ENCODE measurements at regions not wholly inside any gene's neighbourhood (a gene's known extent, or its start where the extent isn't known, plus 50 kb on each side); places are given as distances from the start of the nearest gene placed in this dataset.

GRCh38 chr4:123562994-123563750, 166.6 kb downstream of the SPRY1 start:
- no peak for DNase-seq
- intact Hi-C loops (cut with DNase I): loop anchor here (5.0 kb wide), 1 partner anchor 99 kb away; no protein-coding TSS in a partner anchor

DNA sequence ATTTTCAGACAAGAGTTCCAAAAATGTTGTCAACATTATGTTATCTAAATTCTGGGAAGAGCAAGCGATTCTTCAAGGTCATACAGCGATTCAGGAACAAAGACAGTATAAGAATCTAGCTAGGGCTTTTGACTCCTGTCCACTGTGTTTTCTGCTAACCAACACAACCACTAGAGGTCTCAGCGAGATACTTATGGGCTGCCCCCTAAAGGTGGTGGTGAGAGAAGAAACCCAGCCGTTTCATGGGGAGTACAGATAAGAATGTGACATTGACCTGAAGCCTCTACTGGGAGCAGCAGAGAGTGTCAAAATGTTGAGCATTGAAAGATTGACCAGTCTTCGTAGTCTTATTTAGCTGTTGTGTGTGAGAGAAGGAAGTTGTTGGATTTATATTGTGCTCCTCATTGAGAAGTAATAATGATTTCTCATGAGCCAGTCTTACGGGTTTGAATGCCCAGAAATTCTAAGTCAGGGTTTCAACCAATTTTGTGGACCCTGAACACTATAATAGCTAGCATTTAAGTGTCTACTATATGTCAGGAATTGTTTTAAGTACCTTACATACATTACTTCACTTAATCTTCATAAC, 168.3 kb downstream of the SPRY1 start:
- intact Hi-C loops (cut with DNase I): loop anchor here (5.0 kb wide), 1 partner anchor 97 kb away; no protein-coding TSS in a partner anchor
- DNase-seq: peak in 1 of 10 donors; percentile 16

DNA sequence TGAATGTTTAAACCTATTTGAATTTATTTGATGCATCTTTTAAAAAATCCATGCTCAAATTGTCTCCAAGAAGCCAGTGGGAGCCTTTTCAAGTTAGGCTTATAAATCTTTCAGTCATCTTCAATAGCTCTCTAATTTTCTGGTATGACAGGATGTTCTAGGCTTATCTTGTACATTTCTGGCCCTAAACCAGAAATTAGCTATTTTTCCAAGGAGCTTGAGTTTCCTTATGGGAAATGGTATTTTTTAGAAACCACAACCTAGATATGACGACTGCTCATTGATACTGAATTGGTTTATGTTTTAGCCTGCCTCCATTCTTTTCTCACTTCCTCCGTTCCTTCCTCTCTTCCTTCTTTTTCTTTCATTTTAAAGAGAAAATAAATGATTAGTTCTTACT, 172.3 kb downstream of the SPRY1 start:
- intact Hi-C loops (cut with DNase I): no loop called here
- DNase-seq: no peak

DNA sequence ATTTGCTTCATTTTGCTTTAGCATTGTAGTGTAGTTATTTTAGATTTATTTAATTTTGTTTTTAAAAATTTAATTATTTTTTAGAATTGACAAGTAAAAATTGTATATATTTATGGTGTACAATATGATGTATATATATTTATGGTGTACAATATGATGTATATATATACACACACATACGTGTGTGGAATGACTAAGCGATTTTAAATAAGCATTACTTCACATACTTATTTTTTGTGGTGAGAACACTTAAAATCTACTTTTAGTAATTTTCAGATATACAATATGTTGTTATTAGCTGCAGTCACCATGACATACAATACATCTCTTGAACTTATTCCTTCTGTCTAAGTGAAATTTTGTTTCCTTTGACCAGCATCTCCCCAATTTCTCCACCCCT, 172.9 kb downstream of the SPRY1 start:
- intact Hi-C loops (cut with DNase I): no loop called here
- no peak for DNase-seq

- no peak for DNase-seq
- intact Hi-C loops (cut with DNase I): no loop called here
Measured at GRCh38 chr4:123573866-123574508, 177.4 kb downstream of the SPRY1 start.

DNA sequence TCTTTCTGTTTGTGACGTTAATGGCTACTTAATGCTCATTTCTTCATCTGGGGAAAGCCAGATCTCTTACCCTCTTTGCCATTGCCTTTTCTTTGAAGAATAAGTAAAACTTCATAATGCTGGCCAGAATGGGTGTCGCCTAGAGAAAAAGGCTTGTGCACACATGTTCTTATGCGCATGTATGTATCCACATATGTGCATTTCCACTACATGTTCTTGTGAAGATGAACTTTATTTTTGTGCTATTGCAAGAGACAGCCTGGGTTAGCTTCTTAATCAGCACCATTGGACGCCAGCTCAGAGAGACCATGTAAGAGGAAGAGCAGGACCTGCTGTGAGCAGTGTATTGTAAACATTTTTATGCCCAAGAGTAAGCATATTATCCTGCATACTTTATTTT, 178.7 kb downstream of the SPRY1 start:
- no peak for DNase-seq
- intact Hi-C loops (cut with DNase I): no loop called here

DNA sequence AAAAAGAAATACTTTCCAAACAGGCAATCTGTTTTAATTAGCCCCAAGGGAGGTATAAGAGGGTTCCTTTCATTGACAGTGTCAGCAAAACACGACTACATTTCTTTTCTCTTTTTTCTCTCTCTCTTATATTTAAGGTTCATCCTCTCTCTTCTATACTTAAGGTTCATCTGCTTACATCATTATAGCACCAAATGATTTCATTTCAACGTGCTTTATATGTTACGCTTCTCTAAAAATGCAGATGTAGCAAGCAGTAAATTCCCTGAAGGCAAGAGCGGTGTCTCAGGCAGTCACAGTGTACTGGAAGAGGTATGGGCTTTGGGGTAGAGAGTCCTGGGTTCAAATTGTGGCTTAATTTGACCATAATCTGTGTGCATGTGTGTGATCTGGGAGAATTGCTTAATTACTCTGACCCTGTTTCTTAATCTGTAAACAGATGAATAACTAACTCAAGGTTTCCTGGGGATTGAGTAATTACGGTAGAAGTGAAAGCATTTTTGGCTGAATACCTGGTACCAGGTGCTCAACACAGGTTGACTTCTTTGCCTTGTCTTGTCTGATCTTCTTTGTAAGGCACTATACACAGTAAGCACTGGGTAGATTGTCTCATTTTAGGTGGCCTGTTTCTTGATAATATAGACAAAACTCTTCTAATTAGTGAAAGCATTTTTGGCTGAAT, 180.8 kb downstream of the SPRY1 start:
- intact Hi-C loops (cut with DNase I): no loop called here
- DNase-seq: no peak

DNA sequence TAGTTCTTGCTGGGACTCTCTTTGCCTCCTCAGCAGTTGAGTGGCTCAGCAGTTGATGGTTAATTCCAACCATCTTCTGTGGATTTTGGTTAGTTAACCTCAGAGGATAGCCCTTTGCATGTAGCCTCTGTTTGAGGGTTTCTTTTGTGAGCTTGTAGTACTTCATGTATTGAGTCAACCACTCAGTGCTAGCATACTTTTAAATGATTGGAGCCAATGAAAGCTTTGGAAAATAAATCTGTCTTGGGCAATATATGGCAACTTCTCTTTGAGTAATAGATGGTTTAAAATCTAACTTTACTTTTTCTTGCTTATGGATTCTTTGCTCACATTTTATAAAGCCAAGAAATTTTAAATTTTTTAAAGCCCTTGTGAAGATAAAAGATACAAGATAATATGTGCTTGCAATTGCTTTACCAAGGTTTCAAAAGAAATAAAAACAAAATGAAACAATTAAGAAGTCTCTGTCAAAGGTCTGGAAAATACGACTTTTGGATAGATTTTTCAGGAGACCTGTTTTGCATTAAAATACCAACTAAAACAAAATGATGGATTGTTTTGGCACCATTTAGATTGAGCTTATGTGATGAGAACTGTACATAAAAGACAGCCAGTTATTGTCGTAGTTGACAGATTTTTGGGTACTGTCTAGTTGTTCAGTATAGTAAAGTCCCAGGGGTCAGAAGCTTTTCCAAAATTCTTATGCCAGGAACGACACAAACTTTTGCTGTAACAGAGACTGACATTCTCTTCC, 181.9 kb downstream of the SPRY1 start:
- intact Hi-C loops (cut with DNase I): no loop called here
- DNase-seq: no peak

DNA sequence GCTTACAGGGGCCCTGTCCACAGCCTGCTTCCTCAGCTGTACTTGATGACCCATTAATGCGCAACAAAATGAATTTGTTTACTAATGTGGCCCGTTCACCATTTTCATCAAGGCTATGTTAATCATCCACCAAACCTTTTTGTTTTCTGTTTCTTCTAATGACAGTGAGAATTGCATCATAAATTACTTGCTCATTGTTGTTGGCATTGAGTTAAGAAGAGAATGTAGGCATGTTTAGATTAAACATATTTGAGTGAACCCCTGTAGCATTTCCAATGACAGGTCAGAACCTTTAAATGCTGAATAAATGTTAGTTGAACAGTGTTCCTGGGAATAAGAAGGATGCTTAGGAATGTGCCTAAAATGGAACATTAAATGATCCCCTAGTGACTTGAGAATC, 183.4 kb downstream of the SPRY1 start:
- intact Hi-C loops (cut with DNase I): no loop called here

DNA sequence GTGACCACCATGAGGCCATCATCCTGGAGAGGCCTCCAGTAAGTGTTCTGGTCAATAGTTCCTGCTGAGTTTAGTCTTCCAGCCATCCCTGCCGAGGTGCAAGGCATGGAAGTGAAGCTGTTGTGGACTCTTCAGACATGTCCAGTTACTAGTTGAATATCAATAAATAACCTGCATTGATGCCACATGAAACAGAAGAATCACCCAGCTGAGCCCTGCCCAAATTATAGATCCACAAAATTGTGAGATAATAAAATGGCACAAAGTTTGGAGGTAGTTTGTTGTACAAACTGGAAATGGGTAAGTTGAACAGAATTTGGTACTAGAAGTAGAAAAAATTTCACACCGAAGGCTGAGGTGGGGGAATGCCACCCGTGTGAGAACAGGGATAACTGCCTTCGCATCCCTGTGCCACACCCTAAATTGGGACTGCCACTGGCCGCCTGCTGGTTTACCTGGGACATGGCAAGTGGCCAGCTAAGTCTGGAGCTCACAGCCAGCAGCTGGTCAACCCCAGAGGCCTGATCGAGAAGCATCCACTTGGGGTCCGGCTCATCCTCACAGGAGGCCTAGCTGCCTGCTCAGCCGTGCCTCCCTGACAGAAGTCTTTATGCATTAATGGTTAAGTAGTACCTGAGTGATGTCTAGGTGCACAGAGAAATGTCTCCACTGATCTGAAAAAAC, 184.5 kb downstream of the SPRY1 start:
- no peak for DNase-seq
- intact Hi-C loops (cut with DNase I): no loop called here

More for the DNA sequence above, 183.4 kb downstream of the SPRY1 start:
- no peak for DNase-seq

DNA sequence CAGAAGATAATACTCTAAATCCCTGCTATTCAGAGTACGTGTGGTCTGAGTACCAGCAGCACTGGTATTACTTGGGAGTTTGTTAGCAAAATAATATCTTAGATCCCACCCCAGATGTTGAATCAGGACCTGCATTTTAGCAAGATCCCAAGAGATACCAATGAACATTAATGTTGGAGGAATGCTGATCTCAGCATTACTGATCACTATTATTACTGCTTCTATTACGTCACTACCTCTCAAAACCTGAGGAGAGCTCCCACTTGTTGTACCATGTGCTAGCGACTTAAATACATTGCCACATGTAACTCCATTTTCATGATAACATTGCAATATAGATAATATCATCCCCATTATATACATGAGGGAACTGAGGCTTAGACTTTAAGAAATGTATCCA, 185.2 kb downstream of the SPRY1 start:
- DNase-seq: no peak
- intact Hi-C loops (cut with DNase I): no loop called here

DNA sequence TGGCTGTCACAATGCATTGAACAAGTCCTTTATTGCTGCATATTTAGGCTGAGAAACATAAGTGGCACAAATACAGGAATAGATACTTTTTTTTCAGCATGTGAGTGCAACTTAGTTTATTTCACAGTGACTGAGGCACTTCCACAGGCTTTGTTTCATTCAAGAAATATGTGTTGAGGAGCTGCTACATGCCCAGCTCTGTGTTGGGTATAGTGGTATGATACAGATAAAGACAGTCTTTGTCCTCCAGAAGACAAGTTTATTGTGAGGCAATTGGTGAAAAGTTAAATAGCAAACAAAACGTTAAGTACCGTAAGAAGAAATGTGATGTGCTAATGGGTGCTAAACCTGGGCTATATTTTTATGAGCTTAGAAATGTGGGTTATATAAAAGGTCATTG, 186.4 kb downstream of the SPRY1 start:
- intact Hi-C loops (cut with DNase I): no loop called here
- DNase-seq: no peak

DNA sequence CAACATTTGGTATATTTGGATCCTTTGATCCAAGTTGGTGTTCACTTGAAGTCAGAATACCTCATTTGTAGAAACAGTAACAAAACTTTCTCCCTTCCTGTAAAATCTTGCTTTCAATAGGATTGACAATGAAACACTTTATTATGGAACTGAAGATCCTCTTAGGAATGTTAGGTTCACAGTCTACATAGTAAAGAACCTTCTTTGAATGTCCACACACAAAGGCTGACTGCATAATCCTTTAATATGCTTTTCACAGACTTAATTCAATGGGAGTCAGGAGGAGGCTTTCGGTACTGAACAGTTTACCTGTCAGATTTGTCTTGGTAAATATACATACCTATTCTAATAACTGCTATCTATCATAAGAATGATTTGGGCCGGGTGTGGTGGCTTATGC, 188.5 kb downstream of the SPRY1 start:
- no peak for DNase-seq
- intact Hi-C loops (cut with DNase I): no loop called here

- DNase-seq: no peak
- intact Hi-C loops (cut with DNase I): no loop called here
Measured at GRCh38 chr4:123587983-123588494, 191.4 kb downstream of the SPRY1 start.

DNA sequence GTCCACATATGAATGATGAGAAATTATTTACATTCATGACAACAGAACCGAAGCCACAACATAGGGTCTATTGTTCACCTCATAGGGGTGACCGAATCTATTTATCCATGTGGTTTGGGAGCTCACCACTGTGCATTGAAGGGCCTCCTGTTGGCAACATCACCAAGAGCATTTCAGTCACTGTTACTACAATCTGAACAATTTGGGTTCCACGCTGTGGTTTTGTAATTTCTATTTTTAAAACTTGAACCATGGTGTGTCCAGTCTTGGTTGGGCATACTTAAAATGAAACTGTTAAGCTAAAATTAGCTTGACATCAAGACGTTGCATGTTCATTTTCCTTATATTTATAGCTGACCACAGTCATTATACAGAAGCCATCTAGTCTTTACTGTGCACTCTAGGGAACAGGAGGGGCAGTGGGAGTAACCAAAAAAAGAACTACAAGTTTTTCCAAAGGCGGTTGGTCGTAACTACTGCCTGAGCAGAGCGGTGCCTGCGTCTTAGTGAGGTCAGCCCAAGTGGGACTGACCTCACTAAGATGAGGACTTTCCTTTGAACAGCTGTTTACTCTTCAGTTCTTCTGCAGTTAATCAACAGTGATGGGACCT, 192.1 kb downstream of the SPRY1 start:
- intact Hi-C loops (cut with DNase I): no loop called here

DNA sequence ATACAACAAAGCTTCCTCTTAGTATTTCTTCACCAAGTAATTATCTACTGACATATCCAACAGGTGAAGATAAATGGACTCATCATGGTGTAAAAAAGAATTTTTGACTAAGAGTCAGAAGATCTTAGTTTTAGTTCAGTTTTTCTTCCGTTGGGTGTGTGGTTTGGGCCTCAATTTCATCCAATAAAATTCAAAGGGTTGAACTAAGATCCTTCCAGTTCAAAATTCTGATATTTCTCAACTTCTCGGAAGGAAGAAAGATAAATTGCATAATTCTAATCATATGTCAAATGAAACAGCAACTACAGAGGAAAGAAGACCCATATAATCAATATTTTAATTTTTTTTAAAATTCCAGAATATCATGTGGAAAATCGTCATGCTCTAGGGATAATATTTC, 192.7 kb downstream of the SPRY1 start:
- intact Hi-C loops (cut with DNase I): no loop called here
- no peak for DNase-seq

More for the DNA sequence above, 192.1 kb downstream of the SPRY1 start:
- DNase-seq: no peak

GRCh38 chr4:123591875-123592274, 195.3 kb downstream of the SPRY1 start:
- DNase-seq: no peak
- intact Hi-C loops (cut with DNase I): no loop called here

- intact Hi-C loops (cut with DNase I): no loop called here
- DNase-seq: no peak
Measured at GRCh38 chr4:123593655-123594054, 197.1 kb downstream of the SPRY1 start.

DNA sequence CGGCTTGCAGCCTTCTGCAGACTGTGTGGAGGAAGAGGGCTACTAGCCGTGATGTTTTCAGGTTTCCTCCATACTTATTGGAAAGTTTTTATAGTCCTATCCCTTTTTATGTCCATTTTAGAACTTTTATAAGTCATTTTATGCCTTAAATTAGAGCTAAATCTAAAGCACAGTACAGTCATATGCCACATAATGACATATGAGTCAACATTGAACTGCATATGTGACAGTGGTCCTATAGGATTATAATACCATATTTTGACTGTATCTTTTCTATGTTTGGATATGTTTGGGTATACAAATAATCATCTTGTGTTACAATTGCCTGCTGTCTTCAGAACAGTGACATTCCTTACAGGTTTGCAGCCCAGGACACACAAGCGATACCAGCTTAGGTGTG, 200.2 kb downstream of the SPRY1 start:
- intact Hi-C loops (cut with DNase I): no loop called here
- no peak for DNase-seq

Data from posterior cingulate gyrus (tissue), 11 donors.